ENCODE measurements at regions not wholly inside any gene's neighbourhood (a gene's known extent, or its start where the extent isn't known, plus 50 kb on each side); places are given as distances from the start of the nearest gene placed in this dataset.
"Not testable (repeated sequence)": the region's sequence is repeated elsewhere in the genome, so short reads cannot be mapped to it uniquely, and the experiment has no call there.

DNA sequence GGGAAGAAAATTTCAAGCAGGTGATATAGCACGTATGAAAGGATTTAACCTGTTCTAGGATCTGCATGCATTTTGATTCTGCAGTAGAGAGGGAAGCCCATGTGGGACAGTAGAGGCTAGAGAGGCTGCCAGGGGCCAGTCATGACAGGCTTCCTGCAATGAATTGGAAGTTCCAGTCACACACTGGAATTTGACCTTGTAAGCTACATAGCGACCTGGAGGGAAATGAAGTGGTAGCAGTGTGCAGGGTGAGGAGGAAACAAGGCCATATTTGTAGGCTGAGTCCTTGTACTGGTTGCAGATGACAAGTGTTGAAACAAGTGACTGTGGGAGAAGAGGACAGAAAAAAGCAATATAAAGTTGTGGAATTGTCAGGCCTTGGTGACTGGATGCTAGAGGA is 58.6 kb upstream of the OLIG3 start:
- H3K4me1 ChIP-seq (ENCODE audit: insufficient read depth, low read length, severe bottlenecking) = no peaks in the 10 kb centered on the region
- no peaks in the 10 kb centered on the region for H3K9me2 ChIP-seq (ENCODE audit: low read depth, low read length)
- H2AFZ ChIP-seq (ENCODE audit: low read length) = no peak overlapping the region
- H3K4me2 ChIP-seq (ENCODE audit: low read length) = no peak overlapping the region
- H3K9ac ChIP-seq (ENCODE audit: low read length) = no peak overlapping the region
- no peaks in the 10 kb centered on the region for H3K79me2 ChIP-seq (ENCODE audit: insufficient read depth, low read length)
- H3K27me3 ChIP-seq (ENCODE audit: insufficient read depth, low read length) = no peaks in the 10 kb centered on the region
- no peaks in the 10 kb centered on the region for H3F3A ChIP-seq (ENCODE audit: insufficient read depth, low read length)
- H4K20me1 ChIP-seq (ENCODE audit: insufficient read depth, low read length) = no peaks in the 10 kb centered on the region
- no peaks in the 10 kb centered on the region for H3K9me3 ChIP-seq (ENCODE audit: low read length)
- no peak overlapping the region for H3K27ac ChIP-seq (ENCODE audit: low read depth, low read length, poor library complexity, severe bottlenecking)
- no peak overlapping the region for H3K4me3 ChIP-seq (ENCODE audit: low read depth, low read length, poor library complexity, severe bottlenecking)
- TF ChIP-seq, protein P1, sequence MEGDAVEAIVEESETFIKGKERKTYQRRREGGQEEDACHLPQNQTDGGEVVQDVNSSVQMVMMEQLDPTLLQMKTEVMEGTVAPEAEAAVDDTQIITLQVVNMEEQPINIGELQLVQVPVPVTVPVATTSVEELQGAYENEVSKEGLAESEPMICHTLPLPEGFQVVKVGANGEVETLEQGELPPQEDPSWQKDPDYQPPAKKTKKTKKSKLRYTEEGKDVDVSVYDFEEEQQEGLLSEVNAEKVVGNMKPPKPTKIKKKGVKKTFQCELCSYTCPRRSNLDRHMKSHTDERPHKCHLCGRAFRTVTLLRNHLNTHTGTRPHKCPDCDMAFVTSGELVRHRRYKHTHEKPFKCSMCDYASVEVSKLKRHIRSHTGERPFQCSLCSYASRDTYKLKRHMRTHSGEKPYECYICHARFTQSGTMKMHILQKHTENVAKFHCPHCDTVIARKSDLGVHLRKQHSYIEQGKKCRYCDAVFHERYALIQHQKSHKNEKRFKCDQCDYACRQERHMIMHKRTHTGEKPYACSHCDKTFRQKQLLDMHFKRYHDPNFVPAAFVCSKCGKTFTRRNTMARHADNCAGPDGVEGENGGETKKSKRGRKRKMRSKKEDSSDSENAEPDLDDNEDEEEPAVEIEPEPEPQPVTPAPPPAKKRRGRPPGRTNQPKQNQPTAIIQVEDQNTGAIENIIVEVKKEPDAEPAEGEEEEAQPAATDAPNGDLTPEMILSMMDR (IDR thresholded peaks at IDR 0.05; ENCODE audit: low read length) = no peak
- TF ChIP-seq EZH2 (IDR thresholded peaks at IDR 0.05; ENCODE audit: borderline replicate concordance, low read length) = no peak
- no peaks in the 10 kb centered on the region for H3K36me3 ChIP-seq (ENCODE audit: insufficient read depth, low read length)

DNA sequence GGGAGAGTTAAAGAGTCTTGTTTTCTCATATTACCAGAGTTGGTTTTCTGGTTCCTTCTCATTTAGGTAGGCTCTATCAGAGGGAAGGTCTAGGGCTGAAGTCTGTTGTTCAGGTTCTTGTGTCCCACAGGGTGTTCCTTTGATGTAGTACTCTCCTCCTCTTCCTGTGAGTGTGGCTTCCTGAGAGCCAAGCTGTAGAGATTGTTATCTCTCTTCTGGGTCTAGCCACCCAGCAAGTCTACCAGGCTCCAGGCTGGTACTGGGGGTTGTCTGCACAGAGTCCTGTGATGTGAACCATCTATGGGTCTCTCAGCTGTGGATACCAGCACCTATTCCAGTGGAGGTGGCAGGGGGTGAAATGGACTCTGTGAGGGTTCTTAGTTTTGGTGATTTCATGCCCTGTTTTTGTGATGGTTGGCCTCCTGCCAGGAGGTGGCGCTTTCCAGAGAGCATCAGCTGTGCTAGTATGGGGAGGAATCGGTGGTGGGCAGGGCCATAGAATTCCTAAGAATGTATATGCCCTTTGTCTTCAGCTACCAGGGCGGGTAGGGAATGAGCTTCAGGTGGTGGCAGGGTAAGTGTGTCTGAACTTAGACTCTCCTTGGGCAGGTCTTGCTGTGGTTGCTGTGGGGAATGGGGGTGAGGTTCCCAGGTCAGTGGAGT is 65.5 kb upstream of the OLIG3 start:
- H2AFZ ChIP-seq (ENCODE audit: low read length); H4K20me1 ChIP-seq (ENCODE audit: insufficient read depth, low read length); H3K9ac ChIP-seq (ENCODE audit: low read length); H3K9me2 ChIP-seq (ENCODE audit: low read depth, low read length); H3K27ac ChIP-seq (ENCODE audit: low read depth, low read length, poor library complexity, severe bottlenecking); H3K4me2 ChIP-seq (ENCODE audit: low read length); H3K36me3 ChIP-seq (ENCODE audit: insufficient read depth, low read length); H3K9me3 ChIP-seq (ENCODE audit: low read length); H3F3A ChIP-seq (ENCODE audit: insufficient read depth, low read length); H3K4me3 ChIP-seq (ENCODE audit: low read depth, low read length, poor library complexity, severe bottlenecking); H3K27me3 ChIP-seq (ENCODE audit: insufficient read depth, low read length); H3K4me1 ChIP-seq (ENCODE audit: insufficient read depth, low read length, severe bottlenecking); H3K79me2 ChIP-seq (ENCODE audit: insufficient read depth, low read length): not testable (repeated sequence)
- TF ChIP-seq, protein P1 (IDR thresholded peaks at IDR 0.05; ENCODE audit: low read length) = peak; percentile 35

DNA sequence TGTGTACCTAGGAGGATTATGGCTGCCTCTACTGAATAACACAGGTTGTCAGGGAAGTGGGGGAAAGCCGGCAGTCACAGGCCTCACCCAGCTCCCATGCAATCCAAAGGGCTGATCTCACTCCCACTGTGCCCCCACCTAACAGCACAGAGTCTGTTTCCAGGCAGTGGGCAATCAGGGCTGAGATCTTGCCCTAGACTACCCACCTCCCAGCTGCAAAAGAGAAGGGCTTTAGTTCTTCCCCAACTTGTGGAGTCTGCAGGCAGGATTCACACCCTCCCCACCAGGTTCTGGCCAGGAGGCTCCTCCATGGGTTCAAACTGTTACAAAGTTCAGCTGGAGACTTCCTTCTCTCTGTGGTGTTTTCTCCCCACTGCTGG is 66.0 kb upstream of the OLIG3 start:
- Histone ChIP-seq H3K4me2 (ENCODE audit: low read length) (no peak overlapping the region), H3F3A (ENCODE audit: insufficient read depth, low read length) (no peaks in the 10 kb centered on the region), H3K36me3 (ENCODE audit: insufficient read depth, low read length) (no peaks in the 10 kb centered on the region), H4K20me1 (ENCODE audit: insufficient read depth, low read length) (no peaks in the 10 kb centered on the region), H3K27me3 (ENCODE audit: insufficient read depth, low read length) (no peaks in the 10 kb centered on the region), H3K4me3 (ENCODE audit: low read depth, low read length, poor library complexity, severe bottlenecking) (no peak overlapping the region), H3K4me1 (ENCODE audit: insufficient read depth, low read length, severe bottlenecking) (no peaks in the 10 kb centered on the region), H3K79me2 (ENCODE audit: insufficient read depth, low read length) (no peaks in the 10 kb centered on the region), H3K9ac (ENCODE audit: low read length) (no peak overlapping the region), H3K27ac (ENCODE audit: low read depth, low read length, poor library complexity, severe bottlenecking) (no peak overlapping the region), H3K9me2 (ENCODE audit: low read depth, low read length) (no peaks in the 10 kb centered on the region), H3K9me3 (ENCODE audit: low read length) (no peaks in the 10 kb centered on the region), H2AFZ (ENCODE audit: low read length) (no peak overlapping the region)
- TF ChIP-seq, protein P1 (IDR thresholded peaks at IDR 0.05; ENCODE audit: low read length) = no peak
- TF ChIP-seq EZH2 (IDR thresholded peaks at IDR 0.05; ENCODE audit: borderline replicate concordance, low read length) = no peak

Measured in OCI-LY1 (cell line).